ENCODE measurements at regions not wholly inside any gene's neighbourhood (a gene's known extent, or its start where the extent isn't known, plus 50 kb on each side); places are given as distances from the start of the nearest gene placed in this dataset.

- TF ChIP-seq, protein P1, sequence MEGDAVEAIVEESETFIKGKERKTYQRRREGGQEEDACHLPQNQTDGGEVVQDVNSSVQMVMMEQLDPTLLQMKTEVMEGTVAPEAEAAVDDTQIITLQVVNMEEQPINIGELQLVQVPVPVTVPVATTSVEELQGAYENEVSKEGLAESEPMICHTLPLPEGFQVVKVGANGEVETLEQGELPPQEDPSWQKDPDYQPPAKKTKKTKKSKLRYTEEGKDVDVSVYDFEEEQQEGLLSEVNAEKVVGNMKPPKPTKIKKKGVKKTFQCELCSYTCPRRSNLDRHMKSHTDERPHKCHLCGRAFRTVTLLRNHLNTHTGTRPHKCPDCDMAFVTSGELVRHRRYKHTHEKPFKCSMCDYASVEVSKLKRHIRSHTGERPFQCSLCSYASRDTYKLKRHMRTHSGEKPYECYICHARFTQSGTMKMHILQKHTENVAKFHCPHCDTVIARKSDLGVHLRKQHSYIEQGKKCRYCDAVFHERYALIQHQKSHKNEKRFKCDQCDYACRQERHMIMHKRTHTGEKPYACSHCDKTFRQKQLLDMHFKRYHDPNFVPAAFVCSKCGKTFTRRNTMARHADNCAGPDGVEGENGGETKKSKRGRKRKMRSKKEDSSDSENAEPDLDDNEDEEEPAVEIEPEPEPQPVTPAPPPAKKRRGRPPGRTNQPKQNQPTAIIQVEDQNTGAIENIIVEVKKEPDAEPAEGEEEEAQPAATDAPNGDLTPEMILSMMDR (IDR thresholded peaks at IDR 0.05; ENCODE audit: insufficient read depth, low read length, poor library complexity, severe bottlenecking): no peak
- no peak for TF ChIP-seq EZH2phosphoT487 (conservative IDR thresholded peaks at IDR 0.05; ENCODE audit: low read length)
Measured at GRCh38 chr12:23028158-23028802, 403.3 kb downstream of the ETNK1 start.
